Spleen (tissue), 11 donors: ENCODE measurements at regions not wholly inside any gene's neighbourhood (a gene's known extent, or its start where the extent isn't known, plus 50 kb on each side); places are given as distances from the start of the nearest gene placed in this dataset.

Experiments
- DNase-seq: peaks from one replicate; pipeline ENCODE4 v3.0.0-alpha.2; 2020
- H3K27ac ChIP-seq, 8 donors: fragments of 200-600 bp; sonication (generic) in 7 of 8; 1 replicate in 4 of 8; 2 replicates in 4 of 8; pipeline versions ENCODE4 v1.5.0 to v1.8.0; 2016 to 2021; ENCODE audit warnings: inconsistent platforms in 4 of 8, mild to moderate bottlenecking in 4 of 8, moderate library complexity in 1 of 8
- H3K27me3 ChIP-seq, 7 donors: fragments of 200-600 bp; sonication (generic) in 6 of 7; replicated peaks in 1 of 7; 1 replicate in 4 of 7; 2 replicates in 3 of 7; pipeline versions ENCODE4 v1.5.0 to v1.8.0; 2016 to 2021; ENCODE audit warnings: inconsistent platforms in 3 of 7, mild to moderate bottlenecking in 1 of 7
- H3K36me3 ChIP-seq, 6 donors: fragments of 200-600 bp; sonication (generic) in 5 of 6; 1 replicate in 4 of 6; 2 replicates in 2 of 6; pipeline versions ENCODE4 v1.5.0 to v1.8.0; 2016 to 2021; ENCODE audit warnings: inconsistent platforms in 2 of 6
- H3K4me1 ChIP-seq, 6 donors: fragments of 200-600 bp; sonication (generic) in 5 of 6; 1 replicate in 3 of 6; 2 replicates in 3 of 6; pipeline versions ENCODE4 v1.5.0 to v1.8.0; 2016 to 2021; ENCODE audit warnings: inconsistent platforms in 3 of 6
- H3K4me3 ChIP-seq, 8 donors: fragments of 200-600 bp; sonication (generic) in 7 of 8; 1 replicate in 4 of 8; 2 replicates in 4 of 8; pipeline versions ENCODE4 v1.5.0 to v1.8.0; 2016 to 2021; ENCODE audit warnings: inconsistent platforms in 4 of 8, mild to moderate bottlenecking in 4 of 8, moderate library complexity in 2 of 8
- H3K9me3 ChIP-seq, 8 donors: fragments of 200-600 bp; sonication (generic) in 7 of 8; 1 replicate in 4 of 8; 2 replicates in 4 of 8; pipeline versions ENCODE4 v1.5.0 to v1.8.0; 2016 to 2021; ENCODE audit warnings: inconsistent platforms in 4 of 8
- CTCF ChIP-seq, 11 experiments: fragments of 200-600 bp in 7 of 11; fragments of 450-650 bp in 4 of 11; sonication (generic) in 4 of 11; IDR thresholded peaks in 8 of 11; conservative IDR thresholded peaks in 3 of 11; 1 replicate in 7 of 11; 2 replicates in 4 of 11; pipeline versions ENCODE4 v1.4.0 to v1.8.0; 2016 to 2021; ENCODE audit warnings: antibody characterized with exemption in 11 of 11, inconsistent platforms in 4 of 11, mild to moderate bottlenecking in 1 of 11
- POLR2A ChIP-seq, 3 donors: fragments of 450-650 bp; IDR thresholded peaks; one replicate each; pipeline ENCODE4 v1.5.1; 2017; ENCODE audit warnings: antibody characterized with exemption in 3 of 3, mild to moderate bottlenecking in 1 of 3
- POLR2AphosphoS5 ChIP-seq, 3 donors: sonication (generic); formaldehyde crosslinking; IDR thresholded peaks; one replicate each; pipeline ENCODE4 v1.5.1; 2017; ENCODE audit warnings: antibody characterized with exemption in 3 of 3
- WGBS, 5 donors: extraction: QIAGEN DNeasy Blood & Tissue Kit in 3 of 5; methylation state at CpG; one replicate each; pipeline versions ENCODE4 v1.1.5 to v1.1.7; 2013 to 2018; 5-methylcytosine and 5-hydroxymethylcytosine counted together
- intact Hi-C: fragments of 100-400 bp; cut with DNase I; formaldehyde crosslinking; loops from one replicate; pipeline ENCODE4 v1.15.0; 2023; ENCODE audit warnings: low total_unique reads
- donor health status: healthy with polysubstance abuse.
- donor health status: DM: no; HTN: no; CAD: no; lungs with moderate emphysema.
- donor health status: DM: no; HTN: no; CAD: no.
- donor health status: Bipolar disorder and iron deficiency.
- donor health status: healthy.
- donor health status: DM: no; HTN: no; CAD: no.
- donor health status: DM: yes; HTN: yes; CAD: no.

- no peaks in the 10 kb centered on the region for H3K27me3 ChIP-seq
- H3K4me3 ChIP-seq = no peak overlapping the region
- no peaks in the 10 kb centered on the region for H3K4me1 ChIP-seq
- DNase-seq = no peak
- peaks cover 0 to 3% (median 0%) of the 10 kb centered on the region in 8 donors for H3K9me3 ChIP-seq
- intact Hi-C loops = no loop called here
- no peaks in the 10 kb centered on the region for H3K36me3 ChIP-seq
- no peak overlapping the region for H3K27ac ChIP-seq
- 78 to 92% (median 90%) methylated on average over 6 of the region's 6 CpGs for WGBS, 5 donors
- no peak for TF ChIP-seq POLR2A (IDR thresholded peaks at IDR 0.05)
- TF ChIP-seq POLR2AphosphoS5 (IDR thresholded peaks at IDR 0.05) = no peak
- TF ChIP-seq CTCF (IDR thresholded peaks at IDR 0.05 in 8 of 11, conservative IDR thresholded peaks at IDR 0.05 in 3 of 11) = no peak
These were observed 228.3 kb downstream of the PTPRC start for GRCh38 chr1:198867182-198867581.

GRCh38 chr1:198873696-198874230, 234.9 kb downstream of the PTPRC start:
- 92 to 99% (median 94%) methylated on average over 2 of the region's 2 CpGs for WGBS, 5 donors

GRCh38 chr1:198876371-198876871, 237.6 kb downstream of the PTPRC start:
- Histone ChIP-seq H3K4me1 (peaks cover 0 to 16% (median 0%) of the 10 kb centered on the region in 6 donors), H3K9me3 (peaks cover 0 to 3% (median 0%) of the 10 kb centered on the region in 8 donors), H3K36me3 (peaks cover 0 to 5% (median 0%) of the 10 kb centered on the region in 6 donors), H3K27me3 (no peaks in the 10 kb centered on the region), H3K4me3 (no peak overlapping the region), H3K27ac (peak overlapping the region in 1 of 8 donors; percentile 20)
- DNase-seq = no peak
- WGBS, 5 donors = 71 to 92% (median 90%) methylated on average over 8 to 10 of the region's 10 CpGs
- intact Hi-C loops = no loop called here
- TF ChIP-seq POLR2AphosphoS5 (IDR thresholded peaks at IDR 0.05) (no peak), POLR2A (IDR thresholded peaks at IDR 0.05) (no peak), CTCF (IDR thresholded peaks at IDR 0.05 in 8 of 11, conservative IDR thresholded peaks at IDR 0.05 in 3 of 11) (peak in 1 of 11 experiments; percentile 8)

More at GRCh38 chr1:198873696-198874230, 234.9 kb downstream of the PTPRC start:
- TF ChIP-seq POLR2AphosphoS5 (IDR thresholded peaks at IDR 0.05) = no peak
- TF ChIP-seq CTCF (IDR thresholded peaks at IDR 0.05 in 8 of 11, conservative IDR thresholded peaks at IDR 0.05 in 3 of 11) = no peak
- no peak for TF ChIP-seq POLR2A (IDR thresholded peaks at IDR 0.05)
- Histone ChIP-seq H3K27me3 (no peaks in the 10 kb centered on the region), H3K27ac (no peak overlapping the region), H3K36me3 (peaks cover 0 to 5% (median 0%) of the 10 kb centered on the region in 6 donors), H3K4me3 (no peak overlapping the region), H3K4me1 (peaks cover 0 to 5% (median 0%) of the 10 kb centered on the region in 6 donors), H3K9me3 (peaks cover 0 to 3% (median 0%) of the 10 kb centered on the region in 8 donors)
- intact Hi-C loops = no loop called here
- no peak for DNase-seq

- DNase-seq = no peak
- Histone ChIP-seq H3K36me3 (peaks cover 0 to 5% (median 0%) of the 10 kb centered on the region in 6 donors), H3K27ac (no peak overlapping the region), H3K27me3 (no peaks in the 10 kb centered on the region), H3K4me3 (no peak overlapping the region), H3K9me3 (no peaks in the 10 kb centered on the region), H3K4me1 (peaks cover 0 to 18% (median 0%) of the 10 kb centered on the region in 6 donors)
- intact Hi-C loops = no loop called here
- WGBS, 5 donors = 95 to 100% (median 99%) methylated on average over 2 of the region's 2 CpGs
- TF ChIP-seq POLR2AphosphoS5 (IDR thresholded peaks at IDR 0.05) (no peak), CTCF (IDR thresholded peaks at IDR 0.05 in 8 of 11, conservative IDR thresholded peaks at IDR 0.05 in 3 of 11) (no peak), POLR2A (IDR thresholded peaks at IDR 0.05) (no peak)
These were observed 239.7 kb downstream of the PTPRC start for GRCh38 chr1:198878566-198878965.
